Neural progenitor cell (in vitro differentiated cells): ENCODE measurements at regions not wholly inside any gene's neighbourhood (a gene's known extent, or its start where the extent isn't known, plus 50 kb on each side); places are given as distances from the start of the nearest gene placed in this dataset.

Experiments used
- DNase-seq: peaks from one replicate; pipeline ENCODE4 v3.0.0-alpha.2; 2016; ENCODE audit warnings: low spot score
- H2AFZ ChIP-seq: fragments of 200-600 bp; sonication (generic); replicated peaks from 2 replicates; pipeline ENCODE4 v1.6.1; 2016; ENCODE audit warnings: antibody characterized with exemption
- H3F3A ChIP-seq: fragments of 200-600 bp; sonication (generic); 2 replicates; pipeline ENCODE4 v1.6.1; 2016; ENCODE audit warnings: antibody characterized with exemption, low read depth
- H3K27ac ChIP-seq: fragments of 200-600 bp; sonication (generic); 2 replicates; pipeline ENCODE4 v1.5.1; 2016; ENCODE audit warnings: mild to moderate bottlenecking
- H3K27me3 ChIP-seq: fragments of 200-600 bp; sonication (generic); 2 replicates; pipeline ENCODE4 v1.6.1; 2016; ENCODE audit warnings: mild to moderate bottlenecking, moderate library complexity
- H3K36me3 ChIP-seq: fragments of 200-600 bp; sonication (generic); 2 replicates; pipeline ENCODE4 v1.5.1; 2016
- H3K4me1 ChIP-seq: fragments of 200-600 bp; sonication (generic); 2 replicates; pipeline ENCODE4 v1.6.1; 2016; ENCODE audit warnings: mixed run types
- H3K4me2 ChIP-seq: fragments of 200-600 bp; sonication (generic); 2 replicates; pipeline ENCODE4 v1.6.1; 2016
- H3K4me3 ChIP-seq: fragments of 200-600 bp; sonication (generic); 2 replicates; pipeline ENCODE4 v1.5.1; 2016
- H3K79me2 ChIP-seq: fragments of 200-600 bp; sonication (generic); 2 replicates; pipeline ENCODE4 v1.6.1; 2016; ENCODE audit warnings: low read depth
- H3K9ac ChIP-seq: fragments of 200-600 bp; sonication (generic); 2 replicates; pipeline ENCODE4 v1.6.1; 2016
- H3K9me3 ChIP-seq: fragments of 200-600 bp; sonication (generic); 2 replicates; pipeline ENCODE4 v1.5.1; 2016; ENCODE audit warnings: low read depth
- H4K20me1 ChIP-seq: fragments of 200-600 bp; sonication (generic); 2 replicates; pipeline ENCODE4 v1.6.1; 2016; ENCODE audit warnings: low read depth
- H3K27ac Mint-ChIP-seq: 3 replicates; pipeline ENCODE4 v1.8.0; 2021; ENCODE audit warnings: mixed read lengths
- H3K27me3 Mint-ChIP-seq: 2 replicates; pipeline ENCODE4 v1.8.0; 2022; ENCODE audit warnings: low read depth, mild to moderate bottlenecking, inconsistent platforms, moderate library complexity, mixed read lengths; ENCODE audit not compliant: insufficient read depth
- H3K36me3 Mint-ChIP-seq: 3 replicates; pipeline ENCODE4 v1.8.0; 2021; ENCODE audit warnings: mixed read lengths
- H3K4me1 Mint-ChIP-seq: 3 replicates; pipeline ENCODE4 v1.8.0; 2021; ENCODE audit warnings: mixed read lengths
- H3K4me3 Mint-ChIP-seq: 3 replicates; pipeline ENCODE4 v1.8.0; 2021; ENCODE audit warnings: mild to moderate bottlenecking, moderate library complexity, mixed read lengths
- H3K9me3 Mint-ChIP-seq: 3 replicates; pipeline ENCODE4 v1.8.0; 2020; ENCODE audit warnings: mixed read lengths
- CTCF ChIP-seq: fragments of 200-600 bp; sonication (generic); IDR thresholded peaks from 2 replicates; pipeline ENCODE4 v1.5.1; 2017; ENCODE audit warnings: antibody characterized with exemption, mild to moderate bottlenecking
- EZH2 ChIP-seq: fragments of 200-600 bp; sonication (generic); IDR thresholded peaks from 2 replicates; pipeline ENCODE4 v1.6.1; 2017; ENCODE audit warnings: antibody characterized with exemption, mild to moderate bottlenecking, moderate library complexity
- EZH2phosphoT487 ChIP-seq: fragments of 200-600 bp; sonication (generic); IDR thresholded peaks from 2 replicates; pipeline ENCODE4 v1.6.1; 2017; ENCODE audit warnings: antibody characterized with exemption

DNA sequence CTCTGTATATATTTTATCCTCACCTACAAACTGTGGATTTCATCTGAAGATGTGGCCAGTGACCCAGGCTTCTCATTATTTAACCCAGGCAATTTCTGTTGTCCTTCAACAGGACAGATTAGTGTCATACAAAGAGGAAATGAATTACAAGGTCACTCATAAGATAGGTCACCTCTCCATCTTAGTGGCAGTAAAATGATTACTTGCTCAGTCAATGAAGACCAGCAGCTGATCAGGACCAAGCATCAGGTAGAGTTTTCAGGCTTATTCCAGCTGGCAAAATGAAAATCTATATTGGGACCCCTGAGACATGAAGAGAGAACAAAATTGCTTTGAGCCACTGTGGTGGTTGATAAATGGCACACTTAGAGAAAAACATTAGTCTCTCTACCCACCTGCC is 135.2 kb upstream of the PRDM9 start:
- Histone ChIP-seq H3K4me3 (no peak overlapping the region), H3F3A (no peaks in the 10 kb centered on the region), H3K27ac (no peak overlapping the region), H3K4me1 (no peaks in the 10 kb centered on the region), H3K79me2 (no peaks in the 10 kb centered on the region), H3K36me3 (no peaks in the 10 kb centered on the region), H3K9ac (no peak overlapping the region), H3K9me3 (no peaks in the 10 kb centered on the region), H4K20me1 (no peaks in the 10 kb centered on the region), H2AFZ (no peak overlapping the region), H3K27me3 (no peaks in the 10 kb centered on the region), H3K4me2 (no peak overlapping the region)
- no peak for TF ChIP-seq CTCF
- no peak for TF ChIP-seq EZH2
- TF ChIP-seq EZH2phosphoT487: no peak
- no peaks in the 10 kb centered on the region for H3K9me3 Mint-ChIP-seq
- H3K27ac Mint-ChIP-seq: no peak overlapping the region
- H3K4me3 Mint-ChIP-seq: no peak overlapping the region
- no peaks in the 10 kb centered on the region for H3K4me1 Mint-ChIP-seq
- no peaks in the 10 kb centered on the region for H3K27me3 Mint-ChIP-seq
- DNase-seq: no peak
- H3K36me3 Mint-ChIP-seq: no peaks in the 10 kb centered on the region

- no peak for DNase-seq
- no peak overlapping the region for H3K27ac Mint-ChIP-seq
- H3K4me1 Mint-ChIP-seq: no peaks in the 10 kb centered on the region
- TF ChIP-seq CTCF (no peak), EZH2phosphoT487 (no peak)
- H3K36me3 Mint-ChIP-seq: no peaks in the 10 kb centered on the region
- no peak overlapping the region for H3K9ac ChIP-seq
- H2AFZ ChIP-seq: no peak overlapping the region
- H3K4me3 ChIP-seq: no peak overlapping the region
- H3K27me3 Mint-ChIP-seq: no peaks in the 10 kb centered on the region
- no peak overlapping the region for H3K4me2 ChIP-seq
- no peaks in the 10 kb centered on the region for H3K36me3 ChIP-seq
- H3K4me1 ChIP-seq: no peaks in the 10 kb centered on the region
- H3F3A ChIP-seq: no peaks in the 10 kb centered on the region
- H3K4me3 Mint-ChIP-seq: no peak overlapping the region
- H3K27me3 ChIP-seq: no peaks in the 10 kb centered on the region
- no peaks in the 10 kb centered on the region for H3K9me3 ChIP-seq
- H3K9me3 Mint-ChIP-seq: no peaks in the 10 kb centered on the region
- no peaks in the 10 kb centered on the region for H3K79me2 ChIP-seq
- H4K20me1 ChIP-seq: no peaks in the 10 kb centered on the region
- no peak overlapping the region for H3K27ac ChIP-seq
These were observed 139.0 kb upstream of the PRDM9 start for GRCh38 chr5:23368393-23368792.

GRCh38 chr5:23367874-23368273 is 139.5 kb upstream of the PRDM9 start:
- H3K27ac Mint-ChIP-seq: no peak overlapping the region

More at GRCh38 chr5:23367874-23368273, 139.5 kb upstream of the PRDM9 start:
- TF ChIP-seq CTCF (no peak), EZH2phosphoT487 (no peak), EZH2 (no peak)
- Histone ChIP-seq H3F3A (no peaks in the 10 kb centered on the region), H3K79me2 (no peaks in the 10 kb centered on the region), H3K4me3 (no peak overlapping the region), H3K27ac (no peak overlapping the region), H3K4me1 (no peaks in the 10 kb centered on the region), H3K27me3 (no peaks in the 10 kb centered on the region), H4K20me1 (no peaks in the 10 kb centered on the region), H2AFZ (no peak overlapping the region), H3K4me2 (no peak overlapping the region), H3K36me3 (no peaks in the 10 kb centered on the region), H3K9ac (no peak overlapping the region), H3K9me3 (no peaks in the 10 kb centered on the region)
- no peak for DNase-seq
- Mint-ChIP-seq H3K4me1 (no peaks in the 10 kb centered on the region), H3K4me3 (no peak overlapping the region), H3K9me3 (no peaks in the 10 kb centered on the region), H3K27me3 (no peaks in the 10 kb centered on the region), H3K36me3 (no peaks in the 10 kb centered on the region)
